Endothelial cell of umbilical vein (primary cell): ENCODE measurements at regions not wholly inside any gene's neighbourhood (a gene's known extent, or its start where the extent isn't known, plus 50 kb on each side); places are given as distances from the start of the nearest gene placed in this dataset.
A peak's percentile ranks its signal among the peaks of the same experiment; 100 is the strongest.

ENCODE experiments used
- BruUV-seq: library from RNA; stranded (reverse); fragments of 400-500 nt; replicated peaks from 2 replicates; lab custom pipeline; 2021; lab: Mats Ljungman, UMichigan
- CTCF ChIA-PET: fragments of 300-600, 350-600 bp; sonication (Branson Sonifier 250); formaldehyde crosslinking; loops from one replicate; lab custom pipeline; 2021; ENCODE audit warnings: antibody characterized with exemption, inconsistent platforms; lab: Charles Lee
- POLR2A ChIA-PET: fragments of 300-600, 350-600 bp; sonication (Branson Sonifier 250); formaldehyde crosslinking; loops from one replicate; lab custom pipeline; 2021; ENCODE audit warnings: antibody characterized with exemption, inconsistent platforms; lab: Charles Lee
- DNase-seq: peaks from one replicate; pipeline ENCODE4 v3.0.0-alpha.2; 2011; ENCODE audit warnings: low read depth, low spot score
- FAIRE-seq: peaks from 2 replicates; lab custom pipeline; 2011; peaks lifted over from hg19 to GRCh38; lab: Jason Lieb, UNC
- H2AFZ ChIP-seq: 2 replicates; pipeline ENCODE4 v1.6.0; 2012; ENCODE audit warnings: low read depth, low read length, control low read depth, inconsistent platforms
- H3K27ac ChIP-seq: 2 replicates; pipeline ENCODE4 v1.5.1; 2011; ENCODE audit warnings: low read depth, mild to moderate bottlenecking, control low read depth, low read length, moderate library complexity; ENCODE audit not compliant: insufficient read depth
- H3K27me3 ChIP-seq, 2 experiments: 2 replicates each; pipeline versions ENCODE4 v1.6.0 to v1.6.1; 2011; ENCODE audit warnings: low read length in 2 of 2, mixed read lengths in 1 of 2; ENCODE audit not compliant: control insufficient read depth in 2 of 2, insufficient read depth in 2 of 2
- H3K36me3 ChIP-seq, 2 experiments: 2 replicates in 1 of 2; 3 replicates in 1 of 2; pipeline ENCODE4 v1.5.1; 2011; ENCODE audit warnings: low read length in 2 of 2, mild to moderate bottlenecking in 1 of 2, moderate library complexity in 1 of 2; ENCODE audit not compliant: control insufficient read depth in 2 of 2, insufficient read depth in 2 of 2; ENCODE audit errors: extremely low read depth in 1 of 2
- H3K4me1 ChIP-seq: 3 replicates; pipeline ENCODE4 v1.5.1; 2011; ENCODE audit warnings: mild to moderate bottlenecking, low read length; ENCODE audit not compliant: control insufficient read depth, insufficient read depth; ENCODE audit errors: extremely low read depth
- H3K4me2 ChIP-seq: 2 replicates; pipeline ENCODE4 v1.6.1; 2011; ENCODE audit warnings: low read length, control low read depth, mixed read lengths; ENCODE audit not compliant: insufficient read depth
- H3K4me3 ChIP-seq, 3 experiments: fragments of 200-600 bp in 1 of 3; sonication (generic), shearing (Covaris generic) in 1 of 3; replicated peaks in 1 of 3; 2 replicates each; pipeline ENCODE4 v1.5.1; 2011 to 2016; ENCODE audit warnings: control low read depth in 3 of 3, low read length in 3 of 3, mild to moderate bottlenecking in 2 of 3, inconsistent platforms in 1 of 3, low read depth in 1 of 3, moderate library complexity in 1 of 3; ENCODE audit not compliant: insufficient read depth in 1 of 3
- H3K79me2 ChIP-seq: 2 replicates; pipeline ENCODE4 v1.6.0; 2012; ENCODE audit warnings: low read length, inconsistent platforms; ENCODE audit not compliant: control insufficient read depth, insufficient read depth
- H3K9ac ChIP-seq: replicated peaks from 2 replicates; pipeline ENCODE3; 2011; ENCODE audit warnings: low read length, control low read depth; ENCODE audit not compliant: insufficient read depth; ENCODE audit errors: extremely low read depth
- H3K9me1 ChIP-seq: replicated peaks from 3 replicates; pipeline ENCODE4 v1.6.0; 2011; ENCODE audit warnings: mild to moderate bottlenecking, low read length; ENCODE audit not compliant: control insufficient read depth, insufficient read depth; ENCODE audit errors: extremely low read depth
- H3K9me3 ChIP-seq: replicated peaks from 2 replicates; pipeline ENCODE4 v1.5.1; 2012; ENCODE audit warnings: low read length, inconsistent platforms; ENCODE audit not compliant: control insufficient read depth, insufficient read depth
- H4K20me1 ChIP-seq: replicated peaks from 2 replicates; pipeline ENCODE3; 2011; ENCODE audit warnings: mild to moderate bottlenecking, low read length; ENCODE audit not compliant: control insufficient read depth, insufficient read depth; ENCODE audit errors: extremely low read depth
- CTCF ChIP-seq, 2 donors: IDR thresholded peaks; 1 replicate in 1 of 2; 2 replicates in 1 of 2; pipeline ENCODE4 v1.5.1; 2011; ENCODE audit warnings: low read length in 2 of 2, mild to moderate bottlenecking in 2 of 2, moderate library complexity in 2 of 2, control low read depth in 1 of 2, inconsistent platforms in 1 of 2, low read depth in 1 of 2; ENCODE audit not compliant: insufficient read depth in 1 of 2; ENCODE audit errors: extremely low read depth in 1 of 2
- EZH2 ChIP-seq: IDR thresholded peaks from 2 replicates; pipeline ENCODE4 v1.6.1; 2012; ENCODE audit warnings: borderline replicate concordance, low read depth, mild to moderate bottlenecking, moderate library complexity, low read length, inconsistent platforms; ENCODE audit not compliant: severe bottlenecking
- FOS ChIP-seq: IDR thresholded peaks from 2 replicates; pipeline ENCODE4 v1.6.1; 2011; ENCODE audit warnings: mild to moderate bottlenecking, low read length, moderate library complexity, borderline replicate concordance; ENCODE audit not compliant: insufficient read depth
- GATA2 ChIP-seq: IDR thresholded peaks from 2 replicates; pipeline ENCODE4 v1.7.0; 2011; ENCODE audit warnings: low read depth, mild to moderate bottlenecking, moderate library complexity, mixed read lengths, low read length; ENCODE audit not compliant: insufficient read length, insufficient read depth
- JUN ChIP-seq: IDR thresholded peaks from 2 replicates; pipeline ENCODE4 v1.6.1; 2011; ENCODE audit warnings: borderline replicate concordance, low read depth; ENCODE audit not compliant: insufficient read length, insufficient read depth
- MAX ChIP-seq: IDR thresholded peaks from 2 replicates; pipeline ENCODE4 v1.6.1; 2011; ENCODE audit not compliant: insufficient read depth, insufficient read length
- MYC ChIP-seq: IDR thresholded peaks from one replicate; pipeline ENCODE4 v1.6.1; 2011; ENCODE audit warnings: mild to moderate bottlenecking, low read depth, low read length
- POLR2A ChIP-seq: IDR thresholded peaks from 2 replicates; pipeline ENCODE4 v1.6.1; 2012; ENCODE audit warnings: low read depth, mild to moderate bottlenecking, control low read depth, low read length
- POLR2AphosphoS5 ChIP-seq: IDR thresholded peaks from 2 replicates; pipeline ENCODE4 v1.6.1; 2012; ENCODE audit warnings: low read depth, mild to moderate bottlenecking, control low read depth, low read length, moderate library complexity; ENCODE audit not compliant: insufficient read depth
- dilution Hi-C: fragments of 300-500 bp; cut with MboI; formaldehyde crosslinking; loops from one replicate; pipeline ENCODE4 v1.15.0; 2019; ENCODE audit warnings: low sequenced_read_pairs; ENCODE audit not compliant: extremely low pct_ligation_motif_present
- intact Hi-C: fragments of 100-400 bp; cut with micrococcal nuclease; formaldehyde crosslinking; loops from one replicate; pipeline ENCODE4 v1.10.0; 2022

- Histone ChIP-seq H3K4me3 (no peak overlapping the region), H3K79me2 (no peaks in the 10 kb centered on the region), H3K36me3 (no peaks in the 10 kb centered on the region), H3K4me2 (no peak overlapping the region), H3K27ac (no peak overlapping the region), H3K9me1 (no peaks in the 10 kb centered on the region), H4K20me1 (no peaks in the 10 kb centered on the region), H3K27me3 (no peaks in the 10 kb centered on the region), H3K4me1 (peaks cover 3% of the 10 kb centered on the region), H2AFZ (no peak overlapping the region), H3K9me3 (no peaks in the 10 kb centered on the region), H3K9ac (no peak overlapping the region)
- no peak for TF ChIP-seq EZH2
- TF ChIP-seq MAX = no peak
- TF ChIP-seq JUN = no peak
- peak; percentile 28 for TF ChIP-seq POLR2AphosphoS5
- TF ChIP-seq CTCF (IDR thresholded peaks at IDR 0.05; ENCODE audit: extremely low read depth in 1 of 2, insufficient read depth in 1 of 2, low read depth in 1 of 2, low read length in 2 of 2) = no peak
- no peak for TF ChIP-seq FOS
- TF ChIP-seq GATA2 = peak; percentile 93
- TF ChIP-seq POLR2A = no peak
- no peak for TF ChIP-seq MYC
- no TSS peak for BruUV-seq
- FAIRE-seq (peak; percentile 63), DNase-seq (peak; percentile 65)
- dilution Hi-C loops (no loop called here), intact Hi-C loops (no loop called here)
- POLR2A ChIA-PET = no interaction called here
- CTCF ChIA-PET = no interaction called here
These were observed 243.8 kb downstream of the TSN start for GRCh38 chr2:121999264-121999663.
